Panc1 (cell line): ENCODE measurements at regions not wholly inside any gene's neighbourhood (a gene's known extent, or its start where the extent isn't known, plus 50 kb on each side); places are given as distances from the start of the nearest gene placed in this dataset.

Source experiments
- POLR2AphosphoS5 ChIP-seq: IDR thresholded peaks from 2 replicates; pipeline ENCODE4 v1.6.1; 2012; ENCODE audit warnings: mild to moderate bottlenecking, low read depth, low read length, moderate library complexity
- REST ChIP-seq, 2 experiments: IDR thresholded peaks; 2 replicates each; pipeline ENCODE4 v1.6.1; 2011 to 2012; ENCODE audit warnings: low read depth in 2 of 2, control low read depth in 1 of 2, low read length in 1 of 2, mild to moderate bottlenecking in 1 of 2, moderate library complexity in 1 of 2; ENCODE audit not compliant: insufficient read depth in 1 of 2
- SIN3A ChIP-seq: IDR thresholded peaks from 2 replicates; pipeline ENCODE4 v1.6.1; 2012; ENCODE audit warnings: low read depth, mild to moderate bottlenecking, low read length, moderate library complexity, borderline replicate concordance; ENCODE audit not compliant: insufficient read depth
- TCF7L2 ChIP-seq: IDR thresholded peaks from 2 replicates; pipeline ENCODE4 v1.6.1; 2011; ENCODE audit warnings: mild to moderate bottlenecking, low read depth, low read length, inconsistent platforms
- TF ChIP-seq, protein P1 (sequence below): fragments of 450-650 bp; IDR thresholded peaks from 2 replicates; pipeline ENCODE4 v1.5.1; 2017; ENCODE audit warnings: mild to moderate bottlenecking

- TF ChIP-seq, protein P1, sequence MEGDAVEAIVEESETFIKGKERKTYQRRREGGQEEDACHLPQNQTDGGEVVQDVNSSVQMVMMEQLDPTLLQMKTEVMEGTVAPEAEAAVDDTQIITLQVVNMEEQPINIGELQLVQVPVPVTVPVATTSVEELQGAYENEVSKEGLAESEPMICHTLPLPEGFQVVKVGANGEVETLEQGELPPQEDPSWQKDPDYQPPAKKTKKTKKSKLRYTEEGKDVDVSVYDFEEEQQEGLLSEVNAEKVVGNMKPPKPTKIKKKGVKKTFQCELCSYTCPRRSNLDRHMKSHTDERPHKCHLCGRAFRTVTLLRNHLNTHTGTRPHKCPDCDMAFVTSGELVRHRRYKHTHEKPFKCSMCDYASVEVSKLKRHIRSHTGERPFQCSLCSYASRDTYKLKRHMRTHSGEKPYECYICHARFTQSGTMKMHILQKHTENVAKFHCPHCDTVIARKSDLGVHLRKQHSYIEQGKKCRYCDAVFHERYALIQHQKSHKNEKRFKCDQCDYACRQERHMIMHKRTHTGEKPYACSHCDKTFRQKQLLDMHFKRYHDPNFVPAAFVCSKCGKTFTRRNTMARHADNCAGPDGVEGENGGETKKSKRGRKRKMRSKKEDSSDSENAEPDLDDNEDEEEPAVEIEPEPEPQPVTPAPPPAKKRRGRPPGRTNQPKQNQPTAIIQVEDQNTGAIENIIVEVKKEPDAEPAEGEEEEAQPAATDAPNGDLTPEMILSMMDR = no peak
- TF ChIP-seq POLR2AphosphoS5 (no peak), REST (IDR thresholded peaks at IDR 0.05; ENCODE audit: insufficient read depth in 1 of 2, low read depth in 2 of 2, low read length in 1 of 2) (no peak), SIN3A (no peak), TCF7L2 (no peak)
Measured at GRCh38 chr1:230548357-230548756, 93.9 kb upstream of the COG2 start.
